ENCODE measurements at regions not wholly inside any gene's neighbourhood (a gene's known extent, or its start where the extent isn't known, plus 50 kb on each side); places are given as distances from the start of the nearest gene placed in this dataset.

GRCh38 chr7:13748998-13749397 lies 240.5 kb downstream of the ETV1 start:
- TF ChIP-seq ELF4 (IDR thresholded peaks at IDR 0.05) (no peak), FOXM1 (IDR thresholded peaks at IDR 0.05; ENCODE audit: borderline replicate concordance) (no peak), LEF1 (IDR thresholded peaks at IDR 0.05; ENCODE audit: borderline replicate concordance) (no peak), L3MBTL2 (conservative IDR thresholded peaks at IDR 0.05) (no peak), PKNOX1 (IDR thresholded peaks at IDR 0.05) (no peak), SUZ12 (IDR thresholded peaks at IDR 0.05) (no peak), SP1 (IDR thresholded peaks at IDR 0.05) (no peak), FOXA1 (IDR thresholded peaks at IDR 0.05) (no peak), ARNT (IDR thresholded peaks at IDR 0.05) (no peak), ZNF384 (IDR thresholded peaks at IDR 0.05) (no peak), CTBP1 (IDR thresholded peaks at IDR 0.05; ENCODE audit: borderline replicate concordance) (no peak), HDGF (IDR thresholded peaks at IDR 0.05; ENCODE audit: borderline replicate concordance) (no peak)

Measured in HEK293T (cell line).